ENCODE measurements at regions not wholly inside any gene's neighbourhood (a gene's known extent, or its start where the extent isn't known, plus 50 kb on each side); places are given as distances from the start of the nearest gene placed in this dataset.
"Not testable (repeated sequence)": the region's sequence is repeated elsewhere in the genome, so short reads cannot be mapped to it uniquely, and the experiment has no call there.

DNA sequence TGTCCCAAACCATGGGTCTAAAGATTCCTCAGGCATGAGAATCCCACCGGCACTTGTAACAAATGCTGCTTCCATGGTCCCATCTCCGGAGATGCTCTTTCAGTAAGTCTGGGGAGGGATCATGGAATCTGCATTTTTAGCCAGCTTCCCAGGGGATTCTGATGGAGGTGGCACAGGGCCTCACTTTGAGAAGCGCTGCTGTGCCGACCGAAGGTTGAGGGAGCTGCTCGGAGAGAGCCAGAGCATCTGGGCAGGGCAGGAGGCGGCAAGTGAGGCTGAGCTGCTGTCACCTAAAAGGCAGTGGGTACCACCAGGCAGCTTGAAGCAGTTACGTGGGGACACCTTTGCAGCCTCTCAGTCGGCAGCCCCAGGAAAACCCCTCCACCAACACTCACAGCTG is 100.2 kb upstream of the CDYL start:
- no peak for DNase-seq

DNA sequence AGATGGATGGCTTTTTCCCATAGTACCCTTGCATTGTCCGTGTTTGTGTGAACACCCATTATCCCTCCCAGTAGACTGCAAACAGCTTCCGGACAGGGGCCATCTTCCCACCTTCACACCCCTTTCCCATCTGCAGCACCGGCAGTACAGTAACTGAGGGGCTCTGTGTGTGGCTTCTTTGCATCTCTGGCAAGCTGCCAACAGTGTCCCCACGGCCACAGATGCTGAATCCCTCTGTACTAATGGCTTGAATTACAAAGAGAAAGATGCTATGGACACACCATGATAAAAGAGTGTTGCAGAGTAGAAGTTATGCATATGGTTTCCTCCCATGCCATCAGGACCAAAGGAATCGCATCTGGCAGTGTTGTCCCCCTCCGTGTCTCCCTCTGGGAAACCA is 101.1 kb upstream of the CDYL start:
- DNase-seq = no peak

DNA sequence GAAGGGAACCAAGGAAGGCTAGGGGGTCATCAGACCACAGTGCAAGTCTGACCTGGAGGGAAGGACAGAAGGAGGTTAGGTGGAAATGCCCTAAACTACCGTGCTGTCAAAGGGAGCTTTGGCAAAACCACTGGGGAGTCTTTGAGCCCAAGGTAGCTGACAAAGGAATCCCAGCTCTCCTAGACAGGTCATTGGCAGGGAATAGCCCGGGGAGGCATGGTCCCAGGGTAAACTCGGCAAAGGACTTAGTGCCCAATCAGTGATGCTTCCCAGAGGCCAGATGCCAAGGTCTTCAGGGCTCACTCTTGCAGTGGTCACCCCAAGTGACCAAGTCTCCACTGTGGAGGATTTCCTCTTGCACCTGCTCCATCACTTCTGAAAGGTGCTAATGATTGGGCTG is 102.3 kb upstream of the CDYL start:
- no peak for DNase-seq

DNA sequence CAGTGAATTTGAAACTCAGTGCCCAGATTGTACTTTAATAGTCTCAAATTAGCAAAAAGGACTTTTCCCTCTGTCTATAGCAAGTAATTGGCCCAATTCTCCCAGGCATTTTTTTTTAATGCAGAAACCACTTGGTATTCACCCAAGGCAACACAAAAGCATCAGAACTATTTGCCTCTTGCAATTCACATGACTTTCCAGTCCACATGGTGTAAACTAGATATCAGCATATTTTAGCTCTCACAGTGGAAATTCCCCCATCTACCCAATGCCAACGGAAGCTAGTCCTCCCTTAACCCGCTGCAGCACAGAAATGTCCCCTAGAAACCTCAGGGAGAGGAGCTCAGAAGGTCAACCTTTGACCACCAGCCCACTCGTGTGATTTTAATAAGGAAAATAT is 103.4 kb upstream of the CDYL start:
- no peak for DNase-seq

DNA sequence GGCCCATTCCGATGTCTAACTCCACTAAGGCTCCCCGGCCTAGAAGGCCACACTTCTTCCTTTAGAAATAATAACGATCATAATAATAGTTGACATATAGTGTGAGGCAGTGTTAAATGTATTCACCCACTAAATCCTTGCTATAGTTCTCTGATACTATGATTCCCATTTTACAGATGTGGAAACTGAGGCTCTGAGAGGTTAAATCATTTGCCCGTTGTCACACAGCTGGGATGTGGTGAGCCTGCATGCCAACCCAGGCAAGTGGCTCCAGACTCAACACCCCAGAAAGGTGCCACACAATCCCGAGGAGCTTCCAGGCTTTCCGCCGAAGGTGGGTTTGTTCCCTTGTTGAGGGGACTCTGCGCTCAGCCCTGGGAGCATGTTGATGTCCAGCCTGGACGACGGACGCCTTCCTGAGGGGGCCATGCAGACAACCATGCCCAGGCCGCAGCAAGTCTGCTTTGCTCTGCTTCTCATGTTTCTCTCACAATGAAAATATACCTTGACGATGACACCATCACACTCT is 104.6 kb upstream of the CDYL start:
- no peak for DNase-seq

DNA sequence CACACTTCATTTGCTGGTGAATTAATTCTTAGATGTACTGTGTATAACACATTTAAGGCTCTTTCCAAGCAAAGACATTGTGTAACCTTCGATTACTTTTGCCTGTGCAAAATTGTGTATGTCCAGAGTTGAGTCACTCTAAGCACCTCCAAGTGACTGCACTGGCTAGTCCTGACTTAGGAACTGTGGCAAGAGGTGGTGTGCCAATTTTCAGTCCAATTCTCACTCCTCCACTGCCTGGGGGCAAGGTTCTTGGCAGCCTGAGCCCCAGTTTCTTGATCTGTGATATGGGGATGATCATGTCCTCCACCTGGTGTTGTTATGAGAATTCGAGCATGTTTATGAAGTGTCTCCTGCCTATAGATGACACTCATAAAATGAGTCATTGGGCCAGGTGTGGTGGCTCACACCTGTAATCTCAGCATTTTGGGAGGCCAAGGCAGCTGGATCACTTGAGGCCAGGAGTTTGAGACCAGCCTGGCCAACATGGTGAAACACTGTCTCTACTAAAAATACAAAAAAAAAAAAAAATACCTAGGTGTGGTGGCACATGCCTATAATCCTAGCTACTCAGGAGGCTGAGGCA is 105.3 kb upstream of the CDYL start:
- no peak for DNase-seq

DNA sequence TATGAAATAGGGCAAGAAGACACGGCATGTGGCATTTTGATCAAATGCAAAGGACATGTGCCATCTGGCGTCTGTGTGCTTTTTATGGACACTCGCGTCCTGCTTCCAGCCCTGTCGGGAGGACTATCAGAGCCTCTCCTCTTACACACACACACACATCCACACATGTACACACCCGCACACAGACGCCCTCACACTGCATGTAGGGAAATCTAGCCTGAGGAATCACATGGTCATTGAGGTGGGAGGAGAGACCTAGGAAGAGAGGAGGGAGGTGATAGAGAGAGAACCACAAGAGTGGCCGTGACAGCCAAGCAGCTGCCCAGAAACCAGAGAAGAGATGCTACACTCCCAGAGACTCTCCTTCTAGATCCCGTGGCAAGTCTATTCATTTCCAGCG is 105.9 kb upstream of the CDYL start:
- DNase-seq = no peak

DNA sequence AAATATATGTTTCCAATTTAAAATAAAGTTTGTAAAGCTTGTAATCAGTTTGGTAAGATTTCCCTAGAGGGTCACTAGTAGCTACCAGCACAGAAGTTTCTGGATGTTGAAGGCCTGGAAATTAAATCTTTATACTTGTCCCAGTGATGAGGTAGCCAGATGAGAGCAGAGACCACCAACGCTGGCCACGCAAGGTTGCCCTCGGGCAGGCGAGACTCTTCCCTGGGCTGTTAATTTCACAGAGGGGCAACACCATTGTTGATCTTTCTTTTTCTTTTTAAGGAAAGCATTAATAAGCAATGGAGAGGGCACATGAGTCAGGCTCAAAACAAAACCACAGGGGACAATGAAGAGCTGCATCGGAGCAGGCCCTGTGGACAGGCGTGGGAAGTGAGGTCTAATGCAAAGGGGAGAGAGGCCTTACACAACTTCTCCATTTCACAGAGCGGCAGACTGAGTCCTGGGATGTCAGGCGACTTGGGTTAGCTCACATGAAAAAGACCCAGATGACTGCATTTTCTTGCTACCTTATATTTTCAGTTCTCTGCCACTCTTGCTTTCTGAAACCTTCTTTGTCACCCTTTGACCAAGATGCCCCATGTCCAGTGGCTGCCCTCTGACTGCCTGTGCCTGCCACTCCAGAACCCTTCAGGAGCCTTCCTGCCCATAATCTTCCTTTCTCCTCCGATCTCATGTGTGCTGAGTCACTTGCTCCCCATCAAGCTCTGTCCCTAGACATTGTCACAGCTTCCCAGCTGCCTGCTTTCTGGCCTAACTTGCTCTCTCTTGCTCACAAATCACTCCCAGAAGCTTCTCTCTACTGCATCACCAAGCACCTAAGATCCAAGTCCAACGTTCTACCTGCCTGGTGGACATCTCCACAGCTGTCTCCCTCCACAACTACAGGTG is 107.7 kb upstream of the CDYL start:
- no peak for DNase-seq

DNA sequence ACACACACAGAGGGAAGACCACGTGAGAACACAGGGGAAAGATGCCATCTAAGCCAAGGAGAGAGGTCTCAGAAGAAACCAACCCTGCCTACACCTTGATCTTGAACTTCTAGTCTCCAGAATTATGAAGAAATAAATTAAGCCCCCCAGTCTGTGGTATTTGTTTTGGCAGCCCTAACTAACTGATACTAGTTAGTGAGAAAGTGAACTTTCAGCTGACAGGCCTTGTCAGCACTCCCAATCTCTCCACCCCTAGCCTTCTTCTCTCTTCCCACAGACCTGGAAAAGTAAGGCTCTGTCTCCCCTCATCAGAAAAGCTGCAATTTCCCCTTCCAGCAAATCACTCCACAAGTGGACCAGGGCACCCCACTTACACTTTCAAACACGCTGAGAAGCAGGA is 108.6 kb upstream of the CDYL start:
- no peak for DNase-seq

DNA sequence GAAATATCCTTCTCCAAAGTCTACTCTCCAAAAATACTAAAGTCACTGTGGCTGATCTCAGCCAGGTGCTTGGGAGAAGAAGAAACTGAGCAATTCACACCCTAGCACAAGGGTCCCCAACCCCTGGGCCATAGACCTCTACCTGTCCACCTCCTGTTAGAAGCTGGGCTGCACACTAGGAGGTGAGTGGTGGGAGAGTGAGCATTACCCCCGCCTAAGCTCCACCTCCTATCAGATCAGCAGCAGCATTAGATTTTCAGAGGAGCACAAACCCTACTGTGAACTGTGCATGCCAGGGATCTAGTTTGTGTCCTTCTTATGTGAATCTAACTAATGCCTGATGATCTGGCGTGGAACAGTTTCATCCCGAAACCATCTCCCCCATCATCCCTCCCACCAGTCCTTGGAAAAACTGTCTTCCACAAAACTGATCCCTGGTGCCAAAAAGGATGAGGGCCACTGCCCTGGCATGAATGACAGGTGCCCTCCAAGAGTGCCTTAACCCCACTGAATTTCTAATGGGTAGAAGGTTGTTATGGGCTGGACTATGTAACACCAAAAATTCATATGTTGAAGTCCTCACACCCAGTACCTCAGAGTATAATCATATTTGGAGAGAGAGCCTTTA is 109.2 kb upstream of the CDYL start:
- DNase-seq = no peak

DNA sequence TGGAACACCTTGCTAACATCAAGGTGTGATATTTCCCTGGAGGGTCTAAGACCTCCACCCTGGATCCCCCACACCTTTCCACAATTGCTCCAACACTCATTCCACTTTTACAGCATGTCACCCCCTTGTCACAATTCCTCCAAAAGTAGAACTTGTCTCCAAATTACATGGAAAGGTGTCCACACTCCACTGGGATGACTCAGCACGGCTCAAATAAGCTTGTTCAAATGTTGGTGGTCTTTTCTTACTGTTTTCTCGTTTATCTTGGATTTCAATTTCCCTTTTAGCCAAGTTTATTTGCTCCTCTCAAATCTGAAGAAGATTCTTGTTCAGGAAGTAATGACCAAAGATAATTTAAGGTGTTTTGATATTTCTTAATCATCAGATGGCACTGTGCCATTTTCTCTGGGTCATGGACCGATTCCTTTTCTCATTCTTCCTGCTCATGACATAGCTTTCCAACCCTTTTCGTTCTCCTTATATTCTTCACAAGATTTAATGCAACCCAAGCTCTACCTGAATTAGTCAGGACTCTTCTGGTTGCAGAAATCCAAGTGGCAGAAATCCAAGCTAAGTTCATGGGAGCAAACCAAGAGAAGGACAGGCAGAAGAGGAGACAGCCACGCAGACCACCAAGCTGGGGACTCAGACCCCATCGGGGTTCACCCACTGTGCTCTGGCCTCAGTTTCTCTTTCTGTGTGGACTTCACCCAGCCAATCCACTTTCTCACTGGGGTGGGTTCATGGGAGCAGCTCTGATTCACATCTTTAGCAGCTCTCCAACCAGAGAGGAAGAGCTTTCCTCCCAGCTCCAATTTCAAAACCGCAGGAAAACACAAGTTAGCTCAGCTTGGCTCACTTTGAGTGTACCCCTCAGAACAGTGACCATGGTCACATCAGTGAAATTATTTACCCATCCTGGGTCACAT is 110.5 kb upstream of the CDYL start:
- DNase-seq = no peak

DNA sequence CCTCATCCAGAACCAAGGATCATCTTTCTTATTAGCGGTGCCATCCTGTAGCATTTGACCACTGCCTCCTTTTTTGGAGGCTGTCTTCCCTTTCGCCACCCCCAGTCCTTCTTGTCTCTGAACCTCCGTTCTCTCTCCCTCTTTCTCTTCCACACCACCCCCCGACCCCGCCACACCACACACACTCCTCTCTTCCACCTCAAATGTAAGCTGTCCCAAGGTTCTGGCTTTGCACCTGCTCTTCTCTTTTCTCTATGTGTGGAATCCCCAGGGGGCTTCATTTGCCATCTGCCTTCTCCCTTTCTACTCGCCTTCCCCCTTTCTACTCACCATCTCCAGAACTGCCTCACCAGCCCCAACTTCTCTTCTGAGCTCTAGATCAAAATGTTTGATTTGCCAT is 111.3 kb upstream of the CDYL start:
- no peak for DNase-seq

DNA sequence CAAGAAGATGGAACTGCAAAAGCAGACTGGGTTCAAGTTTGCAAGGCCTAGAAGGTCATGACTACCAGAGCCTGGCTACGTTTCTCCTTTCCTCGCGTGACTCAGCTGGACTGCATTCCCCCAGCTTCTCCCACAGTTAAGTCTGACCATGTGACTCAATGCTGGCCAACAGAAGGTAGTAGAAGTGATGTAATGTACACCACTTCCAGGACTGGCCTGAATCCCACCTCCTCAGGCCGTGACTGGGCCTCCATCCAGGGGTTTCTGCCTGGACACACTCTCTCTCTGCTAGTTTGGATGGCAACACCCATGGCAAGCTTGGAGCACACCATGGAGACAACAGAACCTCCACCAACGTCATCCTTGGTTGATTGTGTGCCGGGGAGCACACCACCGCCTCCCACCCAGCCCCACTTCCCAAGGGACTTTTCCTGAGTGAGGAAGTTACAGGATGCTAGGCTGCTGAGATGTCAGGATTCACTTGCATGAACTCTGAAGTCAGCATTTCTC is 112.0 kb upstream of the CDYL start:
- no peak for DNase-seq

DNA sequence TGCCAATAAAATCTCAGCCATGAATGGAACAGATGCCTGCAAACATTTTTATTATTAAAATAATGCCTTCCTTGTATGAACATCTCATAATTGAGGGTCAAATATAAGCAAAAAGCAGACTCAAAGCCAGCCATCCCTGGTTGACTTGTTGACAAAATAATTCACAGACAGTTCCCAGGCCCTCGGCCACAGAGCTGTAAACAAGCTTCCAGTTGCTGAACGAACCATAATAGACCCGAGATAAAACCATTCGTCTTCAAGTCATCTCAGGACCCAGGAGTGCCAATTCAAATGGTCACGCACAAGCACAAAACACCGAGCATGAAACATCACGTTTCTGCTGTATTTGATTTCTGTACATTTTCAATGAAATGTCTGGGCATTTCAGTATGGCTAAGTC is 113.3 kb upstream of the CDYL start:
- DNase-seq = no peak

DNA sequence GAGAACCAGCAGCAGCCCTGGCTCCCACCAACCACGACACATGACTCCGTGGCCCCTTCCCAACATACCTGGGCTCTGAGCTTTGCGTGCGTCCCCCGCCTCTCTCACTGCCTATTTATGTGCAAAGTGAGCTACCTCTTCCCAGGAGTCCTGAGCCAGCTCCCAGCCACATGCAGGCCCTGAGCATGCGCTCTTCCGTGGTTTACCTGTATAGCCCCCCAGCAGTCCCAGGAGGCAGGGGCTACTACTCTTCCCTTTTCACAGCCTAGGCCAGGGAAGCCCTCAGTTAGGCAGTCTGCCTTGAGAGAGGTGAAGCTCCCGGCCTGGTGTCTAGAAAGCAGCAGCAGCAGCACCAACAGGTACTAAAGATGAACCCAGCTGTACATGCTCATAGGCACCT is 114.8 kb upstream of the CDYL start:
- no peak for DNase-seq

DNA sequence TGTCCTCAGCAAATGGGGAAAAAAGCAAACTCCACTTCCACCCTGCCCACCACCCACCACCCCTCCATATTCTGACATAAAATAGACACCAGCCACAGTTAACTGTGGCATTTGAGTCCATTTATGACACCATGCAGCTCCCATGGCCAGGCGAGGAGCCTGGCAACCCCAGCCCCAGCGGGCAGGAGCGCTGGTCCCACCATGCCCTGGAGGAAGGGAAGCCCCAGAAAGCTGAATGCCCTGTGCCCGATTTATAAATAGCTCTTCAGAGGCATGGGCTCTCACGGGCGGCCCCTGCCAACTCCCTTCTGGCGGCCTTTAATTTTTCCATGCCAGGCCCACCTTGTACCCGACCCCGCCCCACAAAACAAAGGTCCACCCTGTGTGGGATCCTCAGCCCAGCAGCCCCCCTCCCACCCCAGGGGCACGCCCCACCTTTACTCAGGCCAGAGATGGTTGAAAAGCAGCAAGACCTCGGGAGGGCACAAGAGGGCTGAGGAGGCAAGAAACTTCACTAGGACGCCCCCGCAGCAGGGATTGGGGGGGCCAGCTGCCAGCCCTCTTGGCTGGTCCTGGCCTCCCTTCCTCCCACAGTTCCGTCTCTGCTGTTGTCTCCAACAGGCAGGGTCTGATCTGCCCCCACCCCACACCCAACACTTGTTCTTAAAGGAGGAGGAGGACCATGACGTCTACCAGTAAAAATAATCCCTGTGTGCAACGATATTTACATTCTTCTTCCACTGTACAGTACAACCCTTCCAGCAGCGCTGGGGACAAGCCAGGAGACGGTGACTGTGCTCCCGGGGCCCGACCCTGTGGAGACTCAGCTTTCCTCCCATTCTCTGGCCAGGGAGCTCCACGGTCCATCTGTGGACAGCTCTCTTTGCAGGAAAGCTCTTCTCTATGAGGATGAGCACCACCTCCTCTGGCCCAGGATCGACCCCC is 115.6 kb upstream of the CDYL start:
- no peak for DNase-seq

DNA sequence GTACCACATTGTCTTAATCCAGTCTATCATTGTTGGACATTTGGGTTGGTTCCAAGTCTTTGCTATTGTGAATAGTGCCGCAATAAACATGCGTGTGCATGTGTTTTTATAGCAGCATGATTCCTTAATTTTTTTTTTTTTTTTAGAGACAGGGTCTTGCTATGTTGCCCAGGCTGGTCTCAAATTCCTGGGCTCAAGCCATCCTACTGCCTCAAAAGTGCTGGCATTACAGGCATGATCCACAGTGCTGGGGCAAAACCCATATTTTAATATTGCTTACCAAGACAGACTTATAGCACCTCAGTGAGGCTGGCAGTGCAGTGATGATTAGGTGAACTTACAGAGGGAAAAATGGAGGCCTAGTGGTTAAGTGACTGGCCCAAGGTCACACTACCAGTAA is 116.5 kb upstream of the CDYL start:
- DNase-seq = not testable (repeated sequence)

DNA sequence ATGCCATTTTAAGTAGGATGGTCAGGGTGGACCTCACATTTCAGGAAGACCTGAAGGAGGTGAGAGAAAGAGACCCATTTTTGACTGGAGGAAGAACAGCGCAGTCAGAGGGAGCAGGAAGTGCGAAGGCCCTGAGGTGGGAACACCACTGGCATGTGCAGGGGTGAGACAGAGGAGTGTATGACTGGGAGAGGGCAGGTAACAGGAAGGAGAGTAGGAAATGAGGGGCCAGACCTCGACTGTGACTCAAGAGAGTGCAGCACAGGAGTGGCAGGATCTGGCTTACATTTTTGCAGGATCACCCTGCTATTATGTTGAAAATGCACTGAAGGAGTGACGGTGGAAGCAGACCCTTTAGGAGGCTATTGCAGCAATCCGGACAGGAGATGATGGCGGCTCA is 117.7 kb upstream of the CDYL start:
- DNase-seq = no peak

DNA sequence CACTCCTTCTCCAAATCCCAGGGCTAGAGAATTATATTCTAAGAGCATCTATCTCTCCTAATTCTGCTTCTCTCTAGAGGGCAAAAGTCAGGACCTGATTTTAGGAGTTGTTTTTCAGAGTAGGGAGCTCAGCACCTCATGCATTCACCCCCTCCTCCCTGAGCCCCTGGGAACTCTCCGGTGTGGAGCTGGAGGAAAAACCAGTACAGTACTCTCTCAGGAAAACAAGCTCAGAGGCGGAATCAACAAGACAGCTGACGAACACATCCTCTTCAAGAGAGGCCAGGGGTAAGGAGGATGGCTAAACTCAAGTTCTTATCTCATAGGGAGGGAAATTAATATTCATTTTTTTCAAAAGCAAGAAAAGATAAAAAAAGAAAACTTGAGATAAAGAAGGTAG is 120.1 kb upstream of the CDYL start:
- DNase-seq = no peak

DNA sequence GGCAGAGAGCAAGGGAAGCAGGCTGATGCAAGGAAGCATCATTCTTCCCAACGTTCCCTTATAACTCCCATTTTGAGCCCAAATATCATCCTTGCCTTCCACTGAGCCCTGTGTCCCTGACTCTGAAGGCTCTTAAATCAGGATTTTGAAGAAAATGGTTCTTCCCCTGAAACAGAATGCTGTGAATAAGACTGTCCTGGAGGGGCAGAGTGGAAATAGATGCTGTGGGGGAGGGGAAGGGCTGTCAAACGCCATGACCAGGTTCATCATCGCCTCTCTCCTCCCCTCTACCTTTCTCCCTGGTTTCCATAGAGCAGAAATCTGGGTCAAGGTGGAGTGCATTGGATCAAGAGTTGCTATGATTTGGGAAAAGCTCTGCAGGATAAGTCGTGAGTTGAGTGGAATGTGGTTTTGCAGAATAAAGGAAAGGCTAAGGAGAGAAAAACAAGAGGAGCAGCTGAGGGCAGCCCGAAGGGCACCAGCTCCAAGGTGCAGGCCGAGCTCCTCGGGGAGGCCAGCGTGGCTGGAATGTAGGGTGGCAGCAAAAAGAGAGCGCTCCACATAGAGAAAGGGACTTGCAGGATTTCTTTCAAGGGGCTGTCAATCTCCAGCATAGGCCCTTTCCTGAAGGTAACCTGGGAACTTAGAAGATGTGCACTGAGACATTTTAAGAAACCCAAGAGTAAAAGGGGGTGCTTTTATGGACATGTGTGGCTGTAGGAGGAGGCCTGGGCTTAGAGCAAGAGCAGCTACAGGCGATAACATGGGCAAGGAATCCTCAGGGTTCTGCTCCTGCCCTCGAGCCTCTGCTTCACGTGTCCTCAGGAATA is 120.8 kb upstream of the CDYL start:
- DNase-seq = no peak

DNA sequence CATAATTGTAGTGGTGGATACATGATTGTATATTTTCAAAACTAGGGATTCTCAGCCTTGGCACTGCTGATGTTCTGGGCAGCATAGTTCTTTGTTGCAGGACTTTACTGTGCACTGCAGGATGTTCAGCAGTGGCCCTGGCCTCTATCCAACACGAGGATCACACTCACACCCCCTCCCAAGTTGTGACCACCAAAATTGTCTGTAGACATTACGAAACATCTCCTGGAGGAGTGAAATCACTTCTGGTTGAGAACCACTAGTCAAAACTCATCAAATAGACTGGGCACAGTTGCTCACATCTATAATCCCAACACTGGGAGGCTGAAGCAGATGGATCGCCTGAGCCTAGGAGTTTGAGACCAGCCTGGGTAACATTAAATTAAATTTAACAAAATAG is 123.1 kb upstream of the CDYL start:
- no peak for DNase-seq

Measured in NCI-H146 (cell line).